ENCODE measurements at regions not wholly inside any gene's neighbourhood (a gene's known extent, or its start where the extent isn't known, plus 50 kb on each side); places are given as distances from the start of the nearest gene placed in this dataset.

DNA sequence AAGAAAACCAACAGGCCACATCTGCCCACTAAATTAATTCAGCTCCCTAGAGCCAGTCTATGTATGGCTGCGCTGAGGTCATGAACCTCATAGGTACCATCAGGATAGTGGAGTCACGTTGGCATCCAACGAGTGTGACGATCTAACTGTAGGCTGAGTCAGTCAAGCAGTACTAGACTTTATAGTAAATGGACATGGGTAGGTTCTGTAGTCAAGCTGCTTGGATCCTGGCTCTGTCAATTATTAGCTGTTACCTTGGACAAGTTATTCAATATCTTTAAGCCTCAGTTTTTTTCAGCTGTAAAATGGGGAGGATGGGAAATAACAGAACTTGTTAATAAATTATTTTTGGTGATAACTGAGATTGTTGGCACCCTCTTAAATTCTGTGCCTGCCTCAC is 432.4 kb upstream of the RASGEF1B start:
- BruUV-seq (replicated peaks), result no TSS peak
- no peaks in the 10 kb centered on the region for H3K4me1 Mint-ChIP-seq (ENCODE audit: insufficient read depth, unreplicated experiment)
- H3K27ac Mint-ChIP-seq (ENCODE audit: low read depth, unreplicated experiment), result no peak overlapping the region
- no peak overlapping the region for H3K4me3 Mint-ChIP-seq (ENCODE audit: unreplicated experiment)
- no peak for DNase-seq (ENCODE audit: unreplicated experiment)
- intact Hi-C loops (cut with micrococcal nuclease), result no loop called here
- no peaks in the 10 kb centered on the region for H3K36me3 Mint-ChIP-seq (ENCODE audit: insufficient read depth, unreplicated experiment)
- ChIA-PET POLR2A (interaction anchor here (0.8 kb wide), 1 partner anchor 9 kb away, joined by 3 read pairs; no protein-coding TSS in a partner anchor), CTCF (interaction anchor here (0.6 to 1.9 kb wide), 4 partner anchors 9 to 365 kb away, joined by 3 to 9 read pairs (median 3); no protein-coding TSS in a partner anchor)
- H3K9me3 Mint-ChIP-seq (ENCODE audit: unreplicated experiment), result no peaks in the 10 kb centered on the region
- TF ChIP-seq, protein P1, sequence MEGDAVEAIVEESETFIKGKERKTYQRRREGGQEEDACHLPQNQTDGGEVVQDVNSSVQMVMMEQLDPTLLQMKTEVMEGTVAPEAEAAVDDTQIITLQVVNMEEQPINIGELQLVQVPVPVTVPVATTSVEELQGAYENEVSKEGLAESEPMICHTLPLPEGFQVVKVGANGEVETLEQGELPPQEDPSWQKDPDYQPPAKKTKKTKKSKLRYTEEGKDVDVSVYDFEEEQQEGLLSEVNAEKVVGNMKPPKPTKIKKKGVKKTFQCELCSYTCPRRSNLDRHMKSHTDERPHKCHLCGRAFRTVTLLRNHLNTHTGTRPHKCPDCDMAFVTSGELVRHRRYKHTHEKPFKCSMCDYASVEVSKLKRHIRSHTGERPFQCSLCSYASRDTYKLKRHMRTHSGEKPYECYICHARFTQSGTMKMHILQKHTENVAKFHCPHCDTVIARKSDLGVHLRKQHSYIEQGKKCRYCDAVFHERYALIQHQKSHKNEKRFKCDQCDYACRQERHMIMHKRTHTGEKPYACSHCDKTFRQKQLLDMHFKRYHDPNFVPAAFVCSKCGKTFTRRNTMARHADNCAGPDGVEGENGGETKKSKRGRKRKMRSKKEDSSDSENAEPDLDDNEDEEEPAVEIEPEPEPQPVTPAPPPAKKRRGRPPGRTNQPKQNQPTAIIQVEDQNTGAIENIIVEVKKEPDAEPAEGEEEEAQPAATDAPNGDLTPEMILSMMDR (IDR thresholded peaks at IDR 0.05; ENCODE audit: unreplicated experiment), result no peak
- no peaks in the 10 kb centered on the region for H3K27me3 Mint-ChIP-seq (ENCODE audit: insufficient read depth, unreplicated experiment)

DNA sequence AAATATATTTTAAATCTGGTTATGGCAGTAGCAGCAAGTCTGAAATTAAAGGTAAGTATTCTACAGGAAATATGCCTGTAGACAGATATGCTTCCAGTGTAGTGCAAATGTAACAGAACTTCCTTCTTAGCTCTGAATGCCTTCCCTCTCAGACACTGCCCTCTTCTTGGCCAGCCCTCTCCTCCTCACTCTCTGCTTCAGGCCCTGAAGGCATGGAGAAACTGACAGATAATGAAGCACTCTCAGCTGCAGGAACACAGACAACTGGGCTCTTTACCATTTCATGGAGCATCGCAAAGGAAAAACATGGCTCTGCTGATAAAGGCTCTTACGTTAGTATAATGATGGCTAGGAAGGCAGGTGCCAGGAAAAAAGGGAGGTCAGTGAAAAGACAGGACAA is 431.5 kb upstream of the RASGEF1B start:
- H3K27ac Mint-ChIP-seq (ENCODE audit: low read depth, unreplicated experiment), result no peak overlapping the region
- no peaks in the 10 kb centered on the region for H3K36me3 Mint-ChIP-seq (ENCODE audit: insufficient read depth, unreplicated experiment)
- H3K27me3 Mint-ChIP-seq (ENCODE audit: insufficient read depth, unreplicated experiment), result no peaks in the 10 kb centered on the region
- no TSS peak for BruUV-seq (replicated peaks)
- TF ChIP-seq, protein P1 (IDR thresholded peaks at IDR 0.05; ENCODE audit: unreplicated experiment), result no peak
- ChIA-PET CTCF (interaction anchor here (1.0 kb wide), 1 partner anchor 58 kb away, joined by 6 read pairs; no protein-coding TSS in a partner anchor), POLR2A (no interaction called here)
- no peak for DNase-seq (ENCODE audit: unreplicated experiment)
- H3K9me3 Mint-ChIP-seq (ENCODE audit: unreplicated experiment), result no peaks in the 10 kb centered on the region
- H3K4me1 Mint-ChIP-seq (ENCODE audit: insufficient read depth, unreplicated experiment), result no peaks in the 10 kb centered on the region
- intact Hi-C loops (cut with micrococcal nuclease), result no loop called here
- H3K4me3 Mint-ChIP-seq (ENCODE audit: unreplicated experiment), result no peak overlapping the region

DNA sequence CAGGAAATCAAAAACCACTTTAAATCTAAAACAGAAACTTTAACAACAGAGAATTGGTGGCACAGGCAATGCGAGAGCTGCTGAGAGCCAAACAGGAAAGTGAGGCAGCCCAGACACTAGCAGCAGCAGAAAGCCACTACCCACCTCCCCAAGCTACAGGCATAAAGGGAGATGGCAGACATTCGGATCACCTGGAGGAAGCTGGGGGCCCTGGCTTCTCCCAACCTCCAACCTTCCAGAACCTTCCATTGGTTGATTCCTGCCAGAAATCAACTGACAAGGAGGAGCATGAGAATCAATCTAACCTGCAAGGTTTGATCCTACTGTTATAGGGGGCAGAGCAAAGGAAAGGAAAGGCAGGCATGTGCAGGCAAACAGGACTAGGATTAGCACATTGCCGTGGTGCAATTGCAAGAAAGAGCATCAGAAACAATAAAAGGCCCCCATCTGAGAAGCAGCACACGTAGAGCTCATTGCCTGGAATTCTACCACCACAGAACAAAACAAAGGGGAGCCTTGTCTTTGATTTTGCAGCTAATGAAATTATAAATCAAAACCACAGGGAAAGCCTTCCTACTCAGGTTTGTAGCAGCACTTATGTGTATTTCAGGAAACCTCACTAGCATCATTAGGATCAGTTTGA is 427.3 kb upstream of the RASGEF1B start:
- Mint-ChIP-seq H3K4me3 (ENCODE audit: unreplicated experiment) (no peak overlapping the region), H3K4me1 (ENCODE audit: insufficient read depth, unreplicated experiment) (no peaks in the 10 kb centered on the region), H3K9me3 (ENCODE audit: unreplicated experiment) (no peaks in the 10 kb centered on the region), H3K27me3 (ENCODE audit: insufficient read depth, unreplicated experiment) (no peaks in the 10 kb centered on the region), H3K36me3 (ENCODE audit: insufficient read depth, unreplicated experiment) (no peaks in the 10 kb centered on the region), H3K27ac (ENCODE audit: low read depth, unreplicated experiment) (no peak overlapping the region)
- TF ChIP-seq, protein P1 (IDR thresholded peaks at IDR 0.05; ENCODE audit: unreplicated experiment), result no peak
- intact Hi-C loops (cut with micrococcal nuclease), result no loop called here
- POLR2A ChIA-PET, result no interaction called here
- DNase-seq (ENCODE audit: unreplicated experiment), result no peak
- no TSS peak for BruUV-seq (replicated peaks)
- CTCF ChIA-PET, result interaction anchor here (0.6 kb wide), 1 partner anchor 11 kb away, joined by 3 read pairs; no protein-coding TSS in a partner anchor

DNA sequence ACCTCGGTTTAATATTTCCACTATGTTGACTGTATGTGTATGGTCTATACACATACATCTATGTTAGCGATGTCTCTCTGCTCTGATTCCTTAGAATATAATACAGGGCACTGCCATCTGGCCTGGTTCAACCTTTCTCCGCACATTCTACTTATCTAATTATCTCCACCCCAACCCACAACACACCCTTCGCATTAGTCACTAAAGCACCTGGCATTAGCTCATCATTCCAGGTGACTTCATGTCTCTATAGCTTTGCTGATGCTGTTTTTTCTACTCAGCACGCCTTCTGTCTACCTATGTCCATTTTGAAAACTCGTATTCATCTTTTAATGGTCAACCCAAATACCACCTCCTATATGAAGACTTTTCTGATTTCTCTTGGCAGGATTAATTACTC is 425.2 kb upstream of the RASGEF1B start:
- H3K9me3 Mint-ChIP-seq (ENCODE audit: unreplicated experiment), result no peaks in the 10 kb centered on the region
- intact Hi-C loops (cut with micrococcal nuclease), result no loop called here
- CTCF ChIA-PET, result interaction anchor here (2.2 kb wide), 1 partner anchor 371 kb away, joined by 7 read pairs; no protein-coding TSS in a partner anchor

More for the DNA sequence above, 425.2 kb upstream of the RASGEF1B start:
- no peaks in the 10 kb centered on the region for H3K36me3 Mint-ChIP-seq (ENCODE audit: insufficient read depth, unreplicated experiment)
- no TSS peak for BruUV-seq (replicated peaks)
- H3K4me1 Mint-ChIP-seq (ENCODE audit: insufficient read depth, unreplicated experiment), result no peaks in the 10 kb centered on the region
- POLR2A ChIA-PET, result no interaction called here
- no peaks in the 10 kb centered on the region for H3K27me3 Mint-ChIP-seq (ENCODE audit: insufficient read depth, unreplicated experiment)
- TF ChIP-seq, protein P1 (IDR thresholded peaks at IDR 0.05; ENCODE audit: unreplicated experiment), result no peak
- H3K27ac Mint-ChIP-seq (ENCODE audit: low read depth, unreplicated experiment), result no peak overlapping the region
- no peak overlapping the region for H3K4me3 Mint-ChIP-seq (ENCODE audit: unreplicated experiment)
- peak; percentile 21 for DNase-seq (ENCODE audit: unreplicated experiment)
